Testis (tissue), 2 donors: ENCODE measurements at regions not wholly inside any gene's neighbourhood (a gene's known extent, or its start where the extent isn't known, plus 50 kb on each side); places are given as distances from the start of the nearest gene placed in this dataset.
"Not testable (repeated sequence)": the region's sequence is repeated elsewhere in the genome, so short reads cannot be mapped to it uniquely, and the experiment has no call there.

Experiments used
- POLR2A ChIP-seq: fragments of 450-650 bp; IDR thresholded peaks from one replicate; pipeline ENCODE4 v1.6.1; 2017; ENCODE audit warnings: antibody characterized with exemption, mild to moderate bottlenecking, moderate library complexity
- TF ChIP-seq, protein P1 (sequence below), 3 experiments: fragments of 450-650 bp in 2 of 3; fragments of 200-600 bp in 1 of 3; sonication (generic) in 1 of 3; IDR thresholded peaks; one replicate each; pipeline ENCODE4 v1.5.1; 2016 to 2019; ENCODE audit warnings: antibody characterized with exemption in 3 of 3, mild to moderate bottlenecking in 2 of 3, moderate library complexity in 1 of 3

DNA sequence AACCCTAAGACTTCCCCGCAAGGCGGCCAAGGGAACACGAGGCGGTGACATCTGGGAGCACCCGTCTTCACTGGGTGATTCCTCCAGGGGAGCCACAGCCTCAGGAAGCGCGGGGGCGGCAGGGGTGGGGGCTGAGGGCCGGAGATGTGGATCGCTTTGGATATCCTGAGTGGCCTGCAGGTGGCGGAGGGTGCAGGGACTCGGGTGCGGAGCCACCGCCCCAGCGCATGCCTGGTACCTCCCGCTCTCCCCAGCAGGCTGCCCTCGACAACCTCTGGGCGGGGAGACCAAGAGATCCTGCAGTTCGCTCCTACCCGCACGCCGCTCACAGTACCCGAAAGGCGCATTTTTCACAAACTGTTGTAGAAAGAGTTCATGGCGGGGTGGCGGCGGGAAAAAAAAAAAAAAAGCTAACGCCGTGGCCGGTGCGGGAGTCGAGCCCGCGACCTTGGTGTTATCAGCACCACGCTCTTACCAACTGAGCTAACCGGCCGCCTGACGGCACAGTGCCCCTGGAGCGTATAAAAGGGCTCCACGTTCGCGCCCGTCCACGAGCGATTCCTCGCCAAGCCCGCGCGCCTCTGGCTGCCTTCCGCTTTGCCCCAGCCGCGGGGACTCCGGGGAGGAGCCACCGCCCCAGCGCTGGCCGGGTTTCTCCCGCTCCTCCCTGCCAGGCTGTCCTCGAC, 124.7 kb upstream of the PRKX start:
- TF ChIP-seq, protein P1, sequence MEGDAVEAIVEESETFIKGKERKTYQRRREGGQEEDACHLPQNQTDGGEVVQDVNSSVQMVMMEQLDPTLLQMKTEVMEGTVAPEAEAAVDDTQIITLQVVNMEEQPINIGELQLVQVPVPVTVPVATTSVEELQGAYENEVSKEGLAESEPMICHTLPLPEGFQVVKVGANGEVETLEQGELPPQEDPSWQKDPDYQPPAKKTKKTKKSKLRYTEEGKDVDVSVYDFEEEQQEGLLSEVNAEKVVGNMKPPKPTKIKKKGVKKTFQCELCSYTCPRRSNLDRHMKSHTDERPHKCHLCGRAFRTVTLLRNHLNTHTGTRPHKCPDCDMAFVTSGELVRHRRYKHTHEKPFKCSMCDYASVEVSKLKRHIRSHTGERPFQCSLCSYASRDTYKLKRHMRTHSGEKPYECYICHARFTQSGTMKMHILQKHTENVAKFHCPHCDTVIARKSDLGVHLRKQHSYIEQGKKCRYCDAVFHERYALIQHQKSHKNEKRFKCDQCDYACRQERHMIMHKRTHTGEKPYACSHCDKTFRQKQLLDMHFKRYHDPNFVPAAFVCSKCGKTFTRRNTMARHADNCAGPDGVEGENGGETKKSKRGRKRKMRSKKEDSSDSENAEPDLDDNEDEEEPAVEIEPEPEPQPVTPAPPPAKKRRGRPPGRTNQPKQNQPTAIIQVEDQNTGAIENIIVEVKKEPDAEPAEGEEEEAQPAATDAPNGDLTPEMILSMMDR (IDR thresholded peaks at IDR 0.05): not testable (repeated sequence)
- TF ChIP-seq POLR2A: not testable (repeated sequence)
